ENCODE measurements at regions not wholly inside any gene's neighbourhood (a gene's known extent, or its start where the extent isn't known, plus 50 kb on each side); places are given as distances from the start of the nearest gene placed in this dataset.

DNA sequence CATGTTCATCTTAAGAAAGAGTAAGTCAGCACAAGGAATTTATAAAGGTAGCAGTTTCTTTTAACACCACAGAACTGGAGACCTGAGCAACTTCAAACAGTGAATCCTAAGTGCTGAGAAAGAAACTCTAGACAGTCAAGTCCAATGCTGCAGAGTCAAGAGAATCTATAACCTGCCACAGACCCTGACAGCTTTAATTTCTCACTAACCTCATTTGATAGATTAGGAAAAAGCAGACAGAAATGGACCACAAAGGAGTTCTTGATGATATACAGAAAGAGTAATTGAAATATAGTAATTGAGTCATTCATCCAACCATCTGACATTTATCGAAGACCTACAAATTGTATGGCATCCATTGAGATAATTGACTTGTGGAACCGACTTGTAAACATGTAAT is 847.0 kb downstream of the SORCS1 start:
- no peak for TF ChIP-seq EZH2 (IDR thresholded peaks at IDR 0.05; ENCODE audit: borderline replicate concordance)
- TF ChIP-seq, protein P1, sequence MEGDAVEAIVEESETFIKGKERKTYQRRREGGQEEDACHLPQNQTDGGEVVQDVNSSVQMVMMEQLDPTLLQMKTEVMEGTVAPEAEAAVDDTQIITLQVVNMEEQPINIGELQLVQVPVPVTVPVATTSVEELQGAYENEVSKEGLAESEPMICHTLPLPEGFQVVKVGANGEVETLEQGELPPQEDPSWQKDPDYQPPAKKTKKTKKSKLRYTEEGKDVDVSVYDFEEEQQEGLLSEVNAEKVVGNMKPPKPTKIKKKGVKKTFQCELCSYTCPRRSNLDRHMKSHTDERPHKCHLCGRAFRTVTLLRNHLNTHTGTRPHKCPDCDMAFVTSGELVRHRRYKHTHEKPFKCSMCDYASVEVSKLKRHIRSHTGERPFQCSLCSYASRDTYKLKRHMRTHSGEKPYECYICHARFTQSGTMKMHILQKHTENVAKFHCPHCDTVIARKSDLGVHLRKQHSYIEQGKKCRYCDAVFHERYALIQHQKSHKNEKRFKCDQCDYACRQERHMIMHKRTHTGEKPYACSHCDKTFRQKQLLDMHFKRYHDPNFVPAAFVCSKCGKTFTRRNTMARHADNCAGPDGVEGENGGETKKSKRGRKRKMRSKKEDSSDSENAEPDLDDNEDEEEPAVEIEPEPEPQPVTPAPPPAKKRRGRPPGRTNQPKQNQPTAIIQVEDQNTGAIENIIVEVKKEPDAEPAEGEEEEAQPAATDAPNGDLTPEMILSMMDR (IDR thresholded peaks at IDR 0.05; ENCODE audit: poor library complexity) = no peak
- TF ChIP-seq EZH2phosphoT487 (IDR thresholded peaks at IDR 0.05; ENCODE audit: low read depth, severe bottlenecking, unreplicated experiment) = no peak
- H3K36me3 ChIP-seq (replicated peaks; ENCODE audit: insufficient read depth, low read depth) = no peaks in the 10 kb centered on the region
- no peaks in the 10 kb centered on the region for H3K27me3 ChIP-seq
- H3K4me3 ChIP-seq = no peak overlapping the region
- DNase-seq (ENCODE audit: low spot score) = no peak
- H3K79me2 ChIP-seq = no peaks in the 10 kb centered on the region
- WGBS (ENCODE audit: low lambda C conversion rate, missing lambda C conversion rate) = 93% methylated on average over 2 of the region's 2 CpGs
- H3K9me2 ChIP-seq (replicated peaks; ENCODE audit: insufficient read depth) = no peaks in the 10 kb centered on the region
- no peaks in the 10 kb centered on the region for H3K4me1 ChIP-seq (ENCODE audit: insufficient read depth)
- no peaks in the 10 kb centered on the region for H4K20me1 ChIP-seq (ENCODE audit: insufficient read depth, poor library complexity, severe bottlenecking)
- no peak overlapping the region for H3K4me2 ChIP-seq
- no peak overlapping the region for H2AFZ ChIP-seq
- H3K9me3 ChIP-seq (ENCODE audit: low read depth) = no peaks in the 10 kb centered on the region
- no peak overlapping the region for H3K27ac ChIP-seq

- Histone ChIP-seq H3K4me2 (no peak overlapping the region), H3K9me3 (ENCODE audit: low read depth) (no peaks in the 10 kb centered on the region), H2AFZ (no peak overlapping the region), H3K4me1 (ENCODE audit: insufficient read depth) (no peaks in the 10 kb centered on the region), H3K27me3 (no peaks in the 10 kb centered on the region), H4K20me1 (ENCODE audit: insufficient read depth, poor library complexity, severe bottlenecking) (no peaks in the 10 kb centered on the region), H3K9me2 (replicated peaks; ENCODE audit: insufficient read depth) (no peaks in the 10 kb centered on the region), H3K4me3 (no peak overlapping the region), H3K79me2 (no peaks in the 10 kb centered on the region), H3K36me3 (replicated peaks; ENCODE audit: insufficient read depth, low read depth) (no peaks in the 10 kb centered on the region), H3K27ac (no peak overlapping the region)
- TF ChIP-seq EZH2 (IDR thresholded peaks at IDR 0.05; ENCODE audit: borderline replicate concordance) = no peak
- TF ChIP-seq, protein P1 (IDR thresholded peaks at IDR 0.05; ENCODE audit: poor library complexity) = no peak
- no peak for TF ChIP-seq EZH2phosphoT487 (IDR thresholded peaks at IDR 0.05; ENCODE audit: low read depth, severe bottlenecking, unreplicated experiment)
- WGBS (ENCODE audit: low lambda C conversion rate, missing lambda C conversion rate) = 92% methylated on average over 1 of the region's 1 CpG
- DNase-seq (ENCODE audit: low spot score) = no peak
These were observed 851.5 kb downstream of the SORCS1 start for GRCh38 chr10:106313041-106313440.

DNA sequence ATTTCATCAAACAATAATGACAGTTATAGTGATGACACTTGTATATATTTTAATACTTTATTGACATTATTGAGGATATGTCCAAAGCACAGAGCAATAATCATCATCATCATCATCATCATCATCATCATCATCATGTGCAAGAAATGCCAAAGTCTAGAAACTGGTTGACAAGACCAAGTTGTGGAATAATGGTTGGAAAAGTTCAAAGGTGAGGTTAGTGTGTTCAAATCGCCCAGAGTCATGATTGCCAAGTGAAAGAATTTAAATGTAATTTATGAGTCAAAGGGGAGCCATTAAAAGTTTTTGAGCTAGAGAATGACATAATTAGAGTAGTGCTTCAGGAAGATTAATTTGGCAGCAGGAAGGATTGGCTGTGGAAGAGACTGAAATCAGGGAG is 852.4 kb downstream of the SORCS1 start:
- no peaks in the 10 kb centered on the region for H4K20me1 ChIP-seq (ENCODE audit: insufficient read depth, poor library complexity, severe bottlenecking)
- H2AFZ ChIP-seq = no peak overlapping the region
- H3K27ac ChIP-seq = no peak overlapping the region
- H3K4me3 ChIP-seq = no peak overlapping the region
- TF ChIP-seq EZH2phosphoT487 (IDR thresholded peaks at IDR 0.05; ENCODE audit: low read depth, severe bottlenecking, unreplicated experiment) (no peak), EZH2 (IDR thresholded peaks at IDR 0.05; ENCODE audit: borderline replicate concordance) (no peak)
- TF ChIP-seq, protein P1 (IDR thresholded peaks at IDR 0.05; ENCODE audit: poor library complexity) = no peak
- WGBS (ENCODE audit: low lambda C conversion rate, missing lambda C conversion rate) = 74% methylated on average over 1 of the region's 1 CpG
- no peaks in the 10 kb centered on the region for H3K9me3 ChIP-seq (ENCODE audit: low read depth)
- H3K36me3 ChIP-seq (replicated peaks; ENCODE audit: insufficient read depth, low read depth) = no peaks in the 10 kb centered on the region
- no peaks in the 10 kb centered on the region for H3K9me2 ChIP-seq (replicated peaks; ENCODE audit: insufficient read depth)
- DNase-seq (ENCODE audit: low spot score) = no peak
- no peaks in the 10 kb centered on the region for H3K27me3 ChIP-seq
- H3K4me1 ChIP-seq (ENCODE audit: insufficient read depth) = no peaks in the 10 kb centered on the region
- H3K79me2 ChIP-seq = no peaks in the 10 kb centered on the region
- H3K4me2 ChIP-seq = no peak overlapping the region

- TF ChIP-seq EZH2 (IDR thresholded peaks at IDR 0.05; ENCODE audit: borderline replicate concordance) (no peak), EZH2phosphoT487 (IDR thresholded peaks at IDR 0.05; ENCODE audit: low read depth, severe bottlenecking, unreplicated experiment) (no peak)
- TF ChIP-seq, protein P1 (IDR thresholded peaks at IDR 0.05; ENCODE audit: poor library complexity) = no peak
- Histone ChIP-seq H3K4me3 (no peak overlapping the region), H3K27me3 (no peaks in the 10 kb centered on the region), H3K9me2 (replicated peaks; ENCODE audit: insufficient read depth) (no peaks in the 10 kb centered on the region), H3K79me2 (no peaks in the 10 kb centered on the region), H3K9me3 (ENCODE audit: low read depth) (no peaks in the 10 kb centered on the region), H2AFZ (no peak overlapping the region), H4K20me1 (ENCODE audit: insufficient read depth, poor library complexity, severe bottlenecking) (no peaks in the 10 kb centered on the region), H3K27ac (no peak overlapping the region), H3K4me1 (ENCODE audit: insufficient read depth) (no peaks in the 10 kb centered on the region), H3K4me2 (no peak overlapping the region), H3K36me3 (replicated peaks; ENCODE audit: insufficient read depth, low read depth) (no peaks in the 10 kb centered on the region)
- DNase-seq (ENCODE audit: low spot score) = no peak
- 86% methylated on average over 4 of the region's 4 CpGs for WGBS (ENCODE audit: low lambda C conversion rate, missing lambda C conversion rate)
These were observed 852.9 kb downstream of the SORCS1 start for GRCh38 chr10:106311590-106311989.
